HCT116 (cell line): ENCODE measurements at regions not wholly inside any gene's neighbourhood (a gene's known extent, or its start where the extent isn't known, plus 50 kb on each side); places are given as distances from the start of the nearest gene placed in this dataset.

Experiments
- ATAC-seq: fragments of 200-7000 bp; cut with Tn5 transposase; 2 replicates; pipeline ENCODE4 v1.9.1; 2020; ENCODE audit warnings: mild to moderate bottlenecking, moderate library complexity
- BruUV-seq: library from RNA; stranded (reverse); fragments of 400-500 nt; replicated peaks from 2 replicates; lab custom pipeline; 2021; lab: Mats Ljungman, UMichigan
- CTCF ChIA-PET: fragments of 300-600 bp; sonication (Branson Sonifier 250); formaldehyde crosslinking; loops from one replicate; lab custom pipeline; 2021; ENCODE audit warnings: antibody characterized with exemption; lab: Charles Lee
- POLR2A ChIA-PET: fragments of 300-600, 350-600 bp; sonication (Branson Sonifier 250); formaldehyde crosslinking; loops from one replicate; lab custom pipeline; 2021; ENCODE audit warnings: antibody characterized with exemption; lab: Charles Lee
- RAD21 ChIA-PET, 2 experiments: fragments of 300-600 bp; sonication (Branson Sonifier 250); formaldehyde crosslinking; loops; one replicate each; lab custom pipeline; 2023; ENCODE audit warnings: low total read pairs in 2 of 2; ENCODE audit not compliant: uncharacterized antibody in 2 of 2, unreplicated experiment in 2 of 2, low non-redundant PET in 1 of 2; lab: Charles Lee
- DNase-seq: peaks from one replicate; pipeline ENCODE4 v3.0.0-alpha.2; 2010; ENCODE audit warnings: low read depth, low spot score
- H2AFZ ChIP-seq: fragments of 200-600 bp; shearing (Covaris generic), sonication (generic); 2 replicates; pipeline ENCODE4 v1.6.1; 2017; ENCODE audit warnings: low read depth, mixed run types, mixed read lengths, antibody characterized with exemption, low read length; ENCODE audit not compliant: poor library complexity, severe bottlenecking
- H3K27ac ChIP-seq: 2 replicates; pipeline ENCODE4 v1.5.1; 2012; ENCODE audit warnings: low read depth, low read length
- H3K27me3 ChIP-seq: fragments of 200-600 bp; sonication (generic); 2 replicates; pipeline ENCODE4 v1.6.1; 2016; ENCODE audit warnings: mixed run types, low read length, mixed read lengths; ENCODE audit not compliant: insufficient read depth
- H3K36me3 ChIP-seq, 2 experiments: fragments of 200-500 bp in 1 of 2; fragments of 200-600 bp in 1 of 2; sonication (Bioruptor generic) in 1 of 2; sonication (generic) in 1 of 2; 2 replicates each; pipeline versions ENCODE4 v1.5.1 to v1.6.1; 2014 to 2016; ENCODE audit warnings: low read length in 2 of 2, inconsistent platforms in 1 of 2, mixed read lengths in 1 of 2, mixed run types in 1 of 2; ENCODE audit not compliant: insufficient read depth in 2 of 2, control insufficient read depth in 1 of 2
- H3K4me1 ChIP-seq, 2 experiments: fragments of 200-600 bp in 1 of 2; sonication (generic) in 1 of 2; 2 replicates each; pipeline versions ENCODE4 v1.5.1 to v1.6.1; 2012 to 2017; ENCODE audit warnings: low read length in 2 of 2, inconsistent platforms in 1 of 2, mild to moderate bottlenecking in 1 of 2, mixed read lengths in 1 of 2, mixed run types in 1 of 2, moderate library complexity in 1 of 2; ENCODE audit not compliant: insufficient read depth in 2 of 2, control insufficient read depth in 1 of 2
- H3K4me2 ChIP-seq: fragments of 200-600 bp; sonication (generic); 2 replicates; pipeline ENCODE4 v1.6.1; 2017; ENCODE audit warnings: mixed run types, low read length, mixed read lengths
- H3K4me3 ChIP-seq, 2 experiments: fragments of 200-600 bp in 1 of 2; sonication (generic) in 1 of 2; replicated peaks in 1 of 2; 2 replicates each; pipeline ENCODE4 v1.5.1; 2011 to 2016; ENCODE audit warnings: low read length in 2 of 2, control low read depth in 1 of 2, low read depth in 1 of 2, mild to moderate bottlenecking in 1 of 2, mixed read lengths in 1 of 2, mixed run types in 1 of 2
- H3K79me2 ChIP-seq: fragments of 200-600 bp; sonication (generic); 2 replicates; pipeline ENCODE4 v1.6.1; 2017; ENCODE audit warnings: mild to moderate bottlenecking, mixed run types, low read length, moderate library complexity, mixed read lengths; ENCODE audit not compliant: insufficient read depth
- H3K9ac ChIP-seq: fragments of 200-600 bp; sonication (generic); 2 replicates; pipeline ENCODE4 v1.6.1; 2016; ENCODE audit warnings: low read length, mixed read lengths
- H3K9me2 ChIP-seq: fragments of 200-600 bp; sonication (generic), shearing (Covaris generic); 2 replicates; pipeline ENCODE4 v1.6.1; 2017; ENCODE audit warnings: mixed run types, mild to moderate bottlenecking, moderate library complexity; ENCODE audit not compliant: insufficient read depth
- H3K9me3 ChIP-seq, 2 experiments: fragments of 200-500 bp in 1 of 2; fragments of 200-600 bp in 1 of 2; sonication (Bioruptor generic) in 1 of 2; sonication (generic) in 1 of 2; 2 replicates each; pipeline ENCODE4 v1.6.1; 2014 to 2017; ENCODE audit warnings: low read length in 2 of 2, mixed read lengths in 2 of 2, inconsistent platforms in 1 of 2, low read depth in 1 of 2, mild to moderate bottlenecking in 1 of 2, mixed run types in 1 of 2, moderate library complexity in 1 of 2; ENCODE audit not compliant: control insufficient read depth in 1 of 2, insufficient read depth in 1 of 2
- H4K20me1 ChIP-seq: fragments of 200-600 bp; sonication (generic), shearing (Covaris generic); 2 replicates; pipeline ENCODE4 v1.6.1; 2017; ENCODE audit warnings: mixed run types, mild to moderate bottlenecking, moderate library complexity; ENCODE audit not compliant: insufficient read depth
- CBX3 ChIP-seq: IDR thresholded peaks from 2 replicates; pipeline ENCODE4 v1.6.1; 2012; ENCODE audit warnings: low read depth
- EZH2 ChIP-seq: fragments of 200-600 bp; sonication (generic); IDR thresholded peaks from 2 replicates; pipeline ENCODE4 v1.6.1; 2017; ENCODE audit warnings: antibody characterized with exemption, mixed run types
- EZH2phosphoT487 ChIP-seq: fragments of 200-600 bp; IDR thresholded peaks from 2 replicates; pipeline ENCODE4 v1.6.1; 2018; ENCODE audit warnings: antibody characterized with exemption, borderline replicate concordance
- FOSL1 ChIP-seq: IDR thresholded peaks from 2 replicates; pipeline ENCODE4 v1.6.1; 2012; ENCODE audit warnings: low read depth
- JUND ChIP-seq: IDR thresholded peaks from 2 replicates; pipeline ENCODE4 v1.6.1; 2012
- REST ChIP-seq: IDR thresholded peaks from 2 replicates; pipeline ENCODE4 v1.6.1; 2012; ENCODE audit warnings: low read depth
- SRF ChIP-seq: IDR thresholded peaks from 2 replicates; pipeline ENCODE4 v1.6.1; 2012; ENCODE audit warnings: low read depth
- TCF7L2 ChIP-seq: IDR thresholded peaks from 2 replicates; pipeline ENCODE4 v1.7.0; 2011; ENCODE audit warnings: borderline replicate concordance, inconsistent platforms; ENCODE audit not compliant: insufficient read depth, insufficient read length; ENCODE audit errors: extremely low read depth
- ZBTB33 ChIP-seq: IDR thresholded peaks from 2 replicates; pipeline ENCODE4 v1.6.1; 2011; ENCODE audit warnings: mild to moderate bottlenecking, low read length, moderate library complexity; ENCODE audit not compliant: insufficient replicate concordance; ENCODE audit errors: extremely low read depth
- intact Hi-C: fragments of 100-400 bp; cut with micrococcal nuclease; formaldehyde crosslinking; loops from 2 replicates; pipeline ENCODE4 v1.10.0; 2022

DNA sequence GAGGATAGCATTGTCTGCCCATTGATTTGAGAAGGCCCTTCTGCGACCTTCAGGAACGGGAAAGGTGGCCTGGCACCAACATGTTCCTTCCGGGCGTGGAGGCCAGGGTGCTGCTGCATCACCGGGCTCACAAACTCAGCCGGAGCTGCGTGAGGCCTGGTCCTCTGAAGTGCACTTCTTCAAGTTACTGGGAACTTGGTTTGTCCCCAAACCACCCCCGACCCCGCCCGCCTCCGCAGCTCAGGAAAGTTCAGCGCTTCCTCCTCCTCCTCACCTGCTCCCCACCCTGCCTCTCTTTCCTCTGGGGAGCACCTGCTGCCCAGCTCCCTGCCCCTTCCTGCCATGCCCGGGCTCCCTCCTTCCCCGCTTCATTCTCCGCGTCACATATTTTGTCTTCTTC is 116.0 kb upstream of the LRPAP1 start:
- Histone ChIP-seq H3K36me3 (no peaks in the 10 kb centered on the region), H3K79me2 (no peaks in the 10 kb centered on the region), H3K9ac (no peak overlapping the region), H4K20me1 (no peaks in the 10 kb centered on the region), H3K9me3 (no peaks in the 10 kb centered on the region), H3K27ac (no peak overlapping the region), H3K4me1 (peaks cover 19% of the 10 kb centered on the region in 2 experiments), H3K4me3 (no peak overlapping the region), H2AFZ (no peak overlapping the region), H3K4me2 (no peak overlapping the region), H3K9me2 (no peaks in the 10 kb centered on the region), H3K27me3 (peaks cover 7% of the 10 kb centered on the region; the same call in 1 of the 2 replicates)
- intact Hi-C loops: no loop called here
- RAD21 ChIA-PET: no interaction called here
- no TSS peak for BruUV-seq
- ATAC-seq (no peak), DNase-seq (no peak)
- POLR2A ChIA-PET: no interaction called here
- TF ChIP-seq JUND: no peak
- no peak for TF ChIP-seq TCF7L2
- TF ChIP-seq SRF: no peak
- no peak for TF ChIP-seq ZBTB33
- TF ChIP-seq EZH2phosphoT487: no peak
- no peak for TF ChIP-seq FOSL1
- TF ChIP-seq REST: no peak
- no peak for TF ChIP-seq EZH2
- TF ChIP-seq CBX3: no peak
- CTCF ChIA-PET: no interaction called here
